B cell (primary cell): ENCODE measurements at regions not wholly inside any gene's neighbourhood (a gene's known extent, or its start where the extent isn't known, plus 50 kb on each side); places are given as distances from the start of the nearest gene placed in this dataset.

ENCODE experiments used
- ATAC-seq: fragments of 200-7000 bp; cut with Tn5 transposase; one replicate; pipeline ENCODE4 v1.10.0; 2021; ENCODE audit warnings: low read depth, mild to moderate bottlenecking, moderate number of reproducible peaks, moderate library complexity
- CTCF ChIA-PET: fragments of 350-600 bp; sonication (Branson Sonifier 250); formaldehyde crosslinking; loops from one replicate; lab custom pipeline; 2021; ENCODE audit warnings: antibody characterized with exemption, inconsistent platforms; lab: Charles Lee
- POLR2A ChIA-PET: fragments of 350-600 bp; sonication (Branson Sonifier 250); formaldehyde crosslinking; loops from one replicate; lab custom pipeline; 2021; ENCODE audit warnings: antibody characterized with exemption; lab: Charles Lee
- DNase-seq: peaks from one replicate; pipeline ENCODE4 v3.0.0; 2013
- H2AFZ ChIP-seq: 2 replicates; pipeline ENCODE4 v1.6.1; 2012; ENCODE audit warnings: mild to moderate bottlenecking, low read depth, low read length; ENCODE audit not compliant: insufficient read depth, poor library complexity, severe bottlenecking
- H3K27ac ChIP-seq, 2 donors: 1 replicate in 1 of 2; 2 replicates in 1 of 2; pipeline ENCODE4 v1.5.1; 2012 to 2013; ENCODE audit warnings: low read length in 2 of 2, mild to moderate bottlenecking in 2 of 2, moderate library complexity in 1 of 2
- H3K27me3 ChIP-seq, 4 experiments: fragments of 200-600 bp in 1 of 4; sonication (generic) in 1 of 4; replicated peaks in 1 of 4; 1 replicate in 2 of 4; 2 replicates in 2 of 4; pipeline versions ENCODE4 v1.6.1 to v1.7.0; 2013 to 2016; ENCODE audit warnings: low read length in 3 of 4, mild to moderate bottlenecking in 2 of 4, mixed read lengths in 1 of 4, moderate library complexity in 1 of 4; ENCODE audit not compliant: insufficient read depth in 4 of 4, control insufficient read depth in 3 of 4; ENCODE audit errors: control extremely low read depth in 1 of 4
- H3K36me3 ChIP-seq, 2 experiments: replicated peaks in 1 of 2; 1 replicate in 1 of 2; 2 replicates in 1 of 2; pipeline versions ENCODE4 v1.6.1 to v1.7.1; 2013; ENCODE audit warnings: low read length in 1 of 2; ENCODE audit not compliant: insufficient read depth in 2 of 2, control insufficient read depth in 1 of 2; ENCODE audit errors: control extremely low read depth in 1 of 2, extremely low read depth in 1 of 2
- H3K4me1 ChIP-seq, 2 donors: fragments of 200-600 bp in 1 of 2; sonication (generic) in 1 of 2; 1 replicate in 1 of 2; 2 replicates in 1 of 2; pipeline versions ENCODE4 v1.5.1 to v1.6.1; 2013 to 2017; ENCODE audit warnings: low read length in 2 of 2; ENCODE audit not compliant: control insufficient read depth in 2 of 2, insufficient read depth in 2 of 2
- H3K4me2 ChIP-seq: replicated peaks from 2 replicates; pipeline ENCODE3; 2012; ENCODE audit warnings: mild to moderate bottlenecking, low read depth, low read length; ENCODE audit not compliant: poor library complexity, severe bottlenecking
- H3K4me3 ChIP-seq, 5 experiments: fragments of 200-600 bp in 1 of 5; sonication (generic) in 1 of 5; 1 replicate in 3 of 5; 2 replicates in 2 of 5; pipeline versions ENCODE4 v1.5.1 to v1.7.0; 2011 to 2016; ENCODE audit warnings: low read length in 4 of 5, mild to moderate bottlenecking in 4 of 5, low read depth in 2 of 5, control low read depth in 1 of 5, moderate library complexity in 1 of 5; ENCODE audit not compliant: insufficient read depth in 1 of 5; ENCODE audit errors: control extremely low read depth in 1 of 5, extremely low read depth in 1 of 5
- H3K79me2 ChIP-seq: fragments of 200-600 bp; sonication (generic); one replicate; pipeline ENCODE4 v1.6.0; 2016; ENCODE audit warnings: low read length; ENCODE audit not compliant: control insufficient read depth, insufficient read depth
- H3K9ac ChIP-seq: fragments of 200-600 bp; sonication (generic); 2 replicates; pipeline ENCODE4 v1.6.1; 2017; ENCODE audit warnings: mild to moderate bottlenecking, low read length, moderate library complexity
- H3K9me3 ChIP-seq, 3 donors: one replicate each; pipeline versions ENCODE4 v1.6.1 to v1.7.1; 2013; ENCODE audit warnings: low read length in 2 of 3; ENCODE audit not compliant: control insufficient read depth in 2 of 3, insufficient read depth in 1 of 3; ENCODE audit errors: control extremely low read depth in 1 of 3
- H4K20me1 ChIP-seq: 2 replicates; pipeline ENCODE4 v1.6.0; 2012; ENCODE audit warnings: mild to moderate bottlenecking, low read length; ENCODE audit not compliant: insufficient read depth, control insufficient read depth, poor library complexity, severe bottlenecking
- H3K27ac Mint-ChIP-seq: one replicate; pipeline ENCODE4 v1.8.0; 2021; ENCODE audit warnings: mixed read lengths
- H3K27me3 Mint-ChIP-seq: one replicate; pipeline ENCODE4 v1.8.0; 2021; ENCODE audit warnings: mixed read lengths
- H3K4me1 Mint-ChIP-seq: one replicate; pipeline ENCODE4 v1.8.0; 2021; ENCODE audit warnings: mixed read lengths
- H3K4me3 Mint-ChIP-seq: one replicate; pipeline ENCODE4 v1.8.0; 2021; ENCODE audit warnings: mixed read lengths
- H3K9me3 Mint-ChIP-seq: one replicate; pipeline ENCODE4 v1.8.0; 2022; ENCODE audit warnings: mixed read lengths; ENCODE audit not compliant: insufficient read depth
- CTCF ChIP-seq: fragments of 200-600 bp; IDR thresholded peaks from one replicate; pipeline ENCODE4 v1.8.0; 2022; ENCODE audit warnings: antibody characterized with exemption, mild to moderate bottlenecking
- EZH2 ChIP-seq: IDR thresholded peaks from 2 replicates; pipeline ENCODE4 v1.6.1; 2012; ENCODE audit warnings: borderline replicate concordance, low read depth, mild to moderate bottlenecking, moderate library complexity, low read length; ENCODE audit not compliant: insufficient read depth, poor library complexity, severe bottlenecking
- WGBS: methylation state at CpG from one replicate; pipeline ENCODE4 v1.1.5; 2013; ENCODE audit warnings: missing lambda C conversion rate; ENCODE audit not compliant: insufficient coverage; 5-methylcytosine and 5-hydroxymethylcytosine counted together
- intact Hi-C: fragments of 100-400 bp; cut with micrococcal nuclease; formaldehyde crosslinking; loops from one replicate; pipeline ENCODE4 v1.10.0; 2022

GRCh38 chr5:173718469-173718868, 102.0 kb upstream of the BOD1 start:
- H3K9me3 Mint-ChIP-seq: no peaks in the 10 kb centered on the region
- peaks cover 3 to 14% of the 10 kb centered on the region in 2 donors for H3K4me1 ChIP-seq
- H3K4me2 ChIP-seq: no peak overlapping the region
- ChIA-PET CTCF (interaction anchor here (1.3 kb wide), 1 partner anchor 10 kb away, joined by 3 read pairs; no protein-coding TSS in a partner anchor), POLR2A (no interaction called here)
- H3K36me3 ChIP-seq: no peaks in the 10 kb centered on the region
- peaks cover 0 to 5% (median 1%) of the 10 kb centered on the region in 4 experiments for H3K27me3 ChIP-seq
- H3K27ac Mint-ChIP-seq: no peak overlapping the region
- H3K27me3 Mint-ChIP-seq: no peaks in the 10 kb centered on the region
- H3K4me3 ChIP-seq: no peak overlapping the region
- intact Hi-C loops: no loop called here
- no peaks in the 10 kb centered on the region for H4K20me1 ChIP-seq
- H3K4me1 Mint-ChIP-seq: peaks cover 18% of the 10 kb centered on the region
- H3K79me2 ChIP-seq: no peaks in the 10 kb centered on the region
- H3K9me3 ChIP-seq: no peaks in the 10 kb centered on the region
- H2AFZ ChIP-seq: no peak overlapping the region
- no peak overlapping the region for H3K9ac ChIP-seq
- no peak overlapping the region for H3K4me3 Mint-ChIP-seq
- 98% methylated on average over 7 of the region's 10 CpGs for WGBS
- ATAC-seq: no peak
- TF ChIP-seq EZH2 (no peak), CTCF (no peak)
- H3K27ac ChIP-seq: no peak overlapping the region
- DNase-seq: no peak

GRCh38 chr5:173719731-173720082, 103.3 kb upstream of the BOD1 start:
- Histone ChIP-seq H2AFZ (no peak overlapping the region), H3K36me3 (no peaks in the 10 kb centered on the region), H4K20me1 (no peaks in the 10 kb centered on the region), H3K9me3 (no peaks in the 10 kb centered on the region), H3K4me2 (no peak overlapping the region), H3K4me3 (no peak overlapping the region), H3K9ac (no peak overlapping the region), H3K79me2 (no peaks in the 10 kb centered on the region), H3K27ac (no peak overlapping the region), H3K27me3 (peaks cover 0 to 5% (median 2%) of the 10 kb centered on the region in 4 experiments), H3K4me1 (peaks cover 0 to 2% of the 10 kb centered on the region in 2 donors)
- intact Hi-C loops: no loop called here
- ATAC-seq (no peak), DNase-seq (no peak)
- 97% methylated on average over 8 of the region's 10 CpGs for WGBS
- Mint-ChIP-seq H3K4me1 (peaks cover 7% of the 10 kb centered on the region), H3K4me3 (no peak overlapping the region), H3K9me3 (no peaks in the 10 kb centered on the region), H3K27ac (no peak overlapping the region), H3K27me3 (no peaks in the 10 kb centered on the region)
- CTCF ChIA-PET: no interaction called here
- POLR2A ChIA-PET: interaction anchor here (0.5 to 0.6 kb wide), 2 partner anchors 101 to 192 kb away, joined by 3 read pairs; no protein-coding TSS in a partner anchor
- TF ChIP-seq CTCF: no peak
- no peak for TF ChIP-seq EZH2
